ENCODE measurements at regions not wholly inside any gene's neighbourhood (a gene's known extent, or its start where the extent isn't known, plus 50 kb on each side); places are given as distances from the start of the nearest gene placed in this dataset.
"Not testable (repeated sequence)": the region's sequence is repeated elsewhere in the genome, so short reads cannot be mapped to it uniquely, and the experiment has no call there.

GRCh38 chr7:149633976-149634945 lies 136.7 kb upstream of the ZNF746 start:
- no peak for DNase-seq

- not testable (repeated sequence) for DNase-seq
Observed at GRCh38 chr7:149628361-149629149, 130.9 kb upstream of the ZNF746 start.

- DNase-seq: no peak
Observed at GRCh38 chr7:149627911-149628310, 130.3 kb upstream of the ZNF746 start.

- DNase-seq: no peak
Observed at GRCh38 chr7:149626972-149627371, 129.4 kb upstream of the ZNF746 start.

GRCh38 chr7:149625947-149626392 lies 128.4 kb upstream of the ZNF746 start:
- DNase-seq: no peak

GRCh38 chr7:149625340-149625946 lies 127.8 kb upstream of the ZNF746 start:
- peak; percentile 84 for DNase-seq

- peak; percentile 98 for DNase-seq
Observed at GRCh38 chr7:149624419-149625339, 127.1 kb upstream of the ZNF746 start.

GRCh38 chr7:149624006-149624405 lies 126.4 kb upstream of the ZNF746 start:
- DNase-seq: peak; percentile 67

GRCh38 chr7:149623262-149623997 lies 125.8 kb upstream of the ZNF746 start:
- peak; percentile 55 for DNase-seq

- no peak for DNase-seq
Observed at GRCh38 chr7:149622444-149623210, 125.0 kb upstream of the ZNF746 start.

GRCh38 chr7:149621776-149622175 lies 124.2 kb upstream of the ZNF746 start:
- DNase-seq: peak; percentile 80

- DNase-seq: no peak
Observed at GRCh38 chr7:149620961-149621360, 123.4 kb upstream of the ZNF746 start.

GRCh38 chr7:149616898-149617297 lies 119.3 kb upstream of the ZNF746 start:
- DNase-seq: no peak

- no peak for DNase-seq
Observed at GRCh38 chr7:149615690-149616270, 118.2 kb upstream of the ZNF746 start.

GRCh38 chr7:149610441-149611011 lies 112.9 kb upstream of the ZNF746 start:
- no peak for DNase-seq

- no peak for DNase-seq
Observed at GRCh38 chr7:149608168-149608567, 110.6 kb upstream of the ZNF746 start.

GRCh38 chr7:149607683-149608082 lies 110.1 kb upstream of the ZNF746 start:
- no peak for DNase-seq

GRCh38 chr7:149606826-149607225 lies 109.2 kb upstream of the ZNF746 start:
- DNase-seq: no peak

GRCh38 chr7:149605696-149606095 lies 108.1 kb upstream of the ZNF746 start:
- no peak for DNase-seq

- DNase-seq: peak; percentile 10
Observed at GRCh38 chr7:149604521-149604920, 106.9 kb upstream of the ZNF746 start.
